CD4-positive, alpha-beta T cell treated with Interleukin-10 for 1 hour (primary cell): ENCODE measurements at regions not wholly inside any gene's neighbourhood (a gene's known extent, or its start where the extent isn't known, plus 50 kb on each side); places are given as distances from the start of the nearest gene placed in this dataset.

ENCODE experiments used
- DNase-seq: peaks from one replicate; pipeline ENCODE4 v3.0.0-alpha.2; 2020

- DNase-seq = no peak
Observed at GRCh38 chr3:111314181-111314873, 227.7 kb upstream of the CD96 start.

- no peak for DNase-seq
Observed at GRCh38 chr3:111314898-111315297, 227.1 kb upstream of the CD96 start.

- no peak for DNase-seq
Observed at GRCh38 chr3:111315930-111316587, 225.9 kb upstream of the CD96 start.

GRCh38 chr3:111318289-111318688, 223.7 kb upstream of the CD96 start:
- DNase-seq = no peak

GRCh38 chr3:111319598-111319997, 222.4 kb upstream of the CD96 start:
- no peak for DNase-seq

- DNase-seq = no peak
Observed at GRCh38 chr3:111321786-111322185, 220.2 kb upstream of the CD96 start.

- no peak for DNase-seq
Observed at GRCh38 chr3:111323019-111323418, 219.0 kb upstream of the CD96 start.

- no peak for DNase-seq
Observed at GRCh38 chr3:111324151-111324550, 217.8 kb upstream of the CD96 start.

GRCh38 chr3:111324645-111325044, 217.4 kb upstream of the CD96 start:
- DNase-seq = no peak

- DNase-seq = no peak
Observed at GRCh38 chr3:111325160-111325718, 216.8 kb upstream of the CD96 start.

- DNase-seq = no peak
Observed at GRCh38 chr3:111326144-111326995, 215.6 kb upstream of the CD96 start.

GRCh38 chr3:111331306-111331705, 210.7 kb upstream of the CD96 start:
- no peak for DNase-seq

- no peak for DNase-seq
Observed at GRCh38 chr3:111331912-111332311, 210.1 kb upstream of the CD96 start.

- DNase-seq = no peak
Observed at GRCh38 chr3:111332488-111333080, 209.4 kb upstream of the CD96 start.

- no peak for DNase-seq
Observed at GRCh38 chr3:111333642-111334041, 208.4 kb upstream of the CD96 start.

GRCh38 chr3:111335512-111336303, 206.3 kb upstream of the CD96 start:
- no peak for DNase-seq

- no peak for DNase-seq
Observed at GRCh38 chr3:111336511-111336910, 205.5 kb upstream of the CD96 start.

- DNase-seq = peak; percentile 58
Observed at GRCh38 chr3:111338059-111338698, 203.8 kb upstream of the CD96 start.

GRCh38 chr3:111339017-111339416, 203.0 kb upstream of the CD96 start:
- DNase-seq = no peak

- no peak for DNase-seq
Observed at GRCh38 chr3:111351334-111351733, 190.7 kb upstream of the CD96 start.

GRCh38 chr3:111352585-111352984, 189.4 kb upstream of the CD96 start:
- no peak for DNase-seq
